HL-60 (cell line): ENCODE measurements at regions not wholly inside any gene's neighbourhood (a gene's known extent, or its start where the extent isn't known, plus 50 kb on each side); places are given as distances from the start of the nearest gene placed in this dataset.

Experiments used
- DNase-seq, 2 experiments: peaks; one replicate each; pipeline ENCODE4 v3.0.0-alpha.2; 2010 to 2020; ENCODE audit warnings: low read depth in 1 of 2, low spot score in 1 of 2
- H3K27ac ChIP-seq: fragments of 250-450 bp; sonication (Bioruptor Pico); replicated peaks from 2 replicates; pipeline ENCODE4 v1.5.1; 2020; ENCODE audit warnings: mild to moderate bottlenecking, moderate library complexity
- H3K27me3 ChIP-seq: fragments of 250-450 bp; sonication (Bioruptor Pico); 2 replicates; pipeline ENCODE4 v1.5.1; 2021; ENCODE audit warnings: mild to moderate bottlenecking, moderate library complexity; ENCODE audit not compliant: insufficient read depth, poor library complexity, severe bottlenecking
- H3K4me3 ChIP-seq: replicated peaks from 2 replicates; pipeline ENCODE4 v1.5.1; 2011; ENCODE audit warnings: mild to moderate bottlenecking, control low read depth, low read length; ENCODE audit not compliant: insufficient read depth
- GABPA ChIP-seq: IDR thresholded peaks from 2 replicates; pipeline ENCODE4 v1.6.1; 2012; ENCODE audit warnings: low read depth
- POLR2AphosphoS5 ChIP-seq: IDR thresholded peaks from 2 replicates; pipeline ENCODE4 v1.6.1; 2012; ENCODE audit warnings: low read depth
- REST ChIP-seq: IDR thresholded peaks from 2 replicates; pipeline ENCODE4 v1.6.1; 2012; ENCODE audit warnings: low read depth; ENCODE audit not compliant: insufficient replicate concordance
- SPI1 ChIP-seq: IDR thresholded peaks from 2 replicates; pipeline ENCODE4 v1.6.1; 2012; ENCODE audit warnings: low read depth, mild to moderate bottlenecking, borderline replicate concordance
- TF ChIP-seq, protein P1 (sequence below): IDR thresholded peaks from one replicate; pipeline ENCODE4 v1.5.1; 2011; ENCODE audit warnings: low read length, control low read depth, inconsistent platforms; ENCODE audit not compliant: insufficient read depth

DNA sequence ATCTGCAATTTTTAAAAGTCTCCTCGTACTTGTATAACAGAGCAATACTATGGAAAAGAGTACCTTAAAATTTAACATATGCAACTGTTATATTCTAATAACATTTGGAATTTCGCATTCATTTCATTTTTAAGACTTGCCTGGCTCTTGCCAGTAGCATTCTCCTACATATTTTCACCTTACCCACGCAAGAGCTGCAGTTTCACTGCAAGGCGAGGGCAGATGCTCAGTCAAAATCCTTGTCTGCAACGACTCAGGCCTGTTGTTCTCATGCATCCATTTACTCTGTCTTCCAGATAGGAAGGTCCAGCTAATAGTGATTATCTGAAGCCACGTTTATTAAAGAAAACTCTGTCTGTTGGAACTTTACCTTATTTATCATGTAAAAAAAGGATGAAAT, 227.0 kb upstream of the RFC3 start:
- no peak for DNase-seq
- H3K27ac ChIP-seq: no peak overlapping the region
- TF ChIP-seq SPI1: no peak
- TF ChIP-seq, protein P1, sequence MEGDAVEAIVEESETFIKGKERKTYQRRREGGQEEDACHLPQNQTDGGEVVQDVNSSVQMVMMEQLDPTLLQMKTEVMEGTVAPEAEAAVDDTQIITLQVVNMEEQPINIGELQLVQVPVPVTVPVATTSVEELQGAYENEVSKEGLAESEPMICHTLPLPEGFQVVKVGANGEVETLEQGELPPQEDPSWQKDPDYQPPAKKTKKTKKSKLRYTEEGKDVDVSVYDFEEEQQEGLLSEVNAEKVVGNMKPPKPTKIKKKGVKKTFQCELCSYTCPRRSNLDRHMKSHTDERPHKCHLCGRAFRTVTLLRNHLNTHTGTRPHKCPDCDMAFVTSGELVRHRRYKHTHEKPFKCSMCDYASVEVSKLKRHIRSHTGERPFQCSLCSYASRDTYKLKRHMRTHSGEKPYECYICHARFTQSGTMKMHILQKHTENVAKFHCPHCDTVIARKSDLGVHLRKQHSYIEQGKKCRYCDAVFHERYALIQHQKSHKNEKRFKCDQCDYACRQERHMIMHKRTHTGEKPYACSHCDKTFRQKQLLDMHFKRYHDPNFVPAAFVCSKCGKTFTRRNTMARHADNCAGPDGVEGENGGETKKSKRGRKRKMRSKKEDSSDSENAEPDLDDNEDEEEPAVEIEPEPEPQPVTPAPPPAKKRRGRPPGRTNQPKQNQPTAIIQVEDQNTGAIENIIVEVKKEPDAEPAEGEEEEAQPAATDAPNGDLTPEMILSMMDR: no peak
- no peak overlapping the region for H3K4me3 ChIP-seq
- no peaks in the 10 kb centered on the region for H3K27me3 ChIP-seq

DNA sequence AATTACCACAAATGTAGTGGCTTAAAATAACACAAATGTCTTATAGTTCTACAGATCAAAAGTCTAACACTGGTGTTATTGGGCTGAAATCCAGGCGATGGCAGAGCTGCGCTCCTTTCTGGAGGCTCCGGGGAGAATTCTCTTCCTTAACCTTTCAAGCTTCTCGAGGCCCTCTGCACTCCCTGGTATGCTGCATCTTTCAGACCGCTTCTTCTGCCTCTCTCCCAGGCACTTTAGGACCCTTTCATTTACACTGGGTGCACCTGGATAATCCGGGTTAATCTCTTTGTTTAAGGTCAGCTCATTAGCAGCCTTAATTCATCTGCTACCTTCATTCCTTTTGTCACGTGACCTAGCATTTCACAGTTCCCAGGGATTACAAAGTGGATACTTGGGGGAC, 211.3 kb upstream of the RFC3 start:
- Histone ChIP-seq H3K4me3 (no peak overlapping the region), H3K27ac (no peak overlapping the region), H3K27me3 (no peaks in the 10 kb centered on the region)
- TF ChIP-seq SPI1 (no peak), GABPA (no peak), POLR2AphosphoS5 (no peak), REST (no peak)
- TF ChIP-seq, protein P1: no peak
- no peak for DNase-seq

- H3K4me3 ChIP-seq: no peak overlapping the region
- no peaks in the 10 kb centered on the region for H3K27me3 ChIP-seq
- TF ChIP-seq SPI1: no peak
- TF ChIP-seq REST: no peak
- no peak for TF ChIP-seq POLR2AphosphoS5
- no peak for TF ChIP-seq GABPA
- TF ChIP-seq, protein P1: no peak
- no peak overlapping the region for H3K27ac ChIP-seq
- no peak for DNase-seq
These were observed 207.4 kb upstream of the RFC3 start for GRCh38 chr13:33610438-33611120.
